ENCODE measurements at regions not wholly inside any gene's neighbourhood (a gene's known extent, or its start where the extent isn't known, plus 50 kb on each side); places are given as distances from the start of the nearest gene placed in this dataset.

DNA sequence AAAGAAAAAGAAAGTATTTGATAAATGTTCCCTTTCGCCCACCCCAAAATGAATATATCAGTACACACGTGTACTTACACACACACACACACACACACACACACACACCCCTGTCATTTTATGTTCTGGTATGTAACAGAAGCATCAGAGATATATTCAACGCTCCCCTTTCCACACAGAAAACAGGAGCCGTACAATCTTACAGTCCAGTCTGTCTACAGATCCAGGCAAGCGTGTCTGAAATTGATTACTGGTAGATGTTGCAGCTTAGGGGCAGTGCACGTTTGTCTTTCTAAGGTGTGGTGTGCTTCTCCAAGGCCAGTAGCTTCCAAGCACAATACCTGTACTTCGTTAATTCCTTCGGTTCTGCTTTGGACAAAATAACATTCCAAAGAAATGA is 143.7 kb upstream of the RNF32 start:
- TF ChIP-seq, protein P1, sequence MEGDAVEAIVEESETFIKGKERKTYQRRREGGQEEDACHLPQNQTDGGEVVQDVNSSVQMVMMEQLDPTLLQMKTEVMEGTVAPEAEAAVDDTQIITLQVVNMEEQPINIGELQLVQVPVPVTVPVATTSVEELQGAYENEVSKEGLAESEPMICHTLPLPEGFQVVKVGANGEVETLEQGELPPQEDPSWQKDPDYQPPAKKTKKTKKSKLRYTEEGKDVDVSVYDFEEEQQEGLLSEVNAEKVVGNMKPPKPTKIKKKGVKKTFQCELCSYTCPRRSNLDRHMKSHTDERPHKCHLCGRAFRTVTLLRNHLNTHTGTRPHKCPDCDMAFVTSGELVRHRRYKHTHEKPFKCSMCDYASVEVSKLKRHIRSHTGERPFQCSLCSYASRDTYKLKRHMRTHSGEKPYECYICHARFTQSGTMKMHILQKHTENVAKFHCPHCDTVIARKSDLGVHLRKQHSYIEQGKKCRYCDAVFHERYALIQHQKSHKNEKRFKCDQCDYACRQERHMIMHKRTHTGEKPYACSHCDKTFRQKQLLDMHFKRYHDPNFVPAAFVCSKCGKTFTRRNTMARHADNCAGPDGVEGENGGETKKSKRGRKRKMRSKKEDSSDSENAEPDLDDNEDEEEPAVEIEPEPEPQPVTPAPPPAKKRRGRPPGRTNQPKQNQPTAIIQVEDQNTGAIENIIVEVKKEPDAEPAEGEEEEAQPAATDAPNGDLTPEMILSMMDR (IDR thresholded peaks at IDR 0.05) = no peak
- no peak for TF ChIP-seq POLR2A (IDR thresholded peaks at IDR 0.05)

Data from thyroid gland (tissue), 4 donors.